A549 (cell line): ENCODE measurements at regions not wholly inside any gene's neighbourhood (a gene's known extent, or its start where the extent isn't known, plus 50 kb on each side); places are given as distances from the start of the nearest gene placed in this dataset.

ENCODE experiments used
- ATAC-seq, 2 experiments: fragments of 200-7000 bp in 1 of 2; fragments of >200 bp in 1 of 2; cut with Nextera tagmentation in 1 of 2; cut with Tn5 transposase in 1 of 2; 3 replicates each; pipeline versions ENCODE4 v1.8.0 to v1.9.1; 2018 to 2020; ENCODE audit warnings: mild to moderate bottlenecking in 1 of 2, moderate library complexity in 1 of 2
- CTCF ChIA-PET: fragments of 300-600 bp; sonication (Branson Sonifier 250); formaldehyde crosslinking; extraction: SDS; loops from one replicate; lab custom pipeline; 2021; ENCODE audit warnings: antibody characterized with exemption, inconsistent platforms; lab: Yijun Ruan, JAX
- POLR2A ChIA-PET: fragments of 350-600 bp; formaldehyde crosslinking; extraction: SDS; loops from one replicate; lab custom pipeline; 2021; ENCODE audit warnings: antibody characterized with exemption, inconsistent platforms; lab: Yijun Ruan, JAX
- DNase-seq, 2 experiments: peaks; one replicate each; pipeline versions ENCODE4 v3.0.0 to v3.0.0-alpha.2; 2011 to 2016; ENCODE audit warnings: low read depth in 1 of 2, low spot score in 1 of 2
- FAIRE-seq: peaks from 2 replicates; lab custom pipeline; 2011; peaks lifted over from hg19 to GRCh38; lab: Jason Lieb, UNC
- H3K27ac ChIP-seq, 2 experiments: fragments of >200 bp; sonication (Bioruptor Twin); formaldehyde crosslinking; 3 replicates each; pipeline ENCODE4 v1.5.1; 2016 to 2017
- H3K4me1 ChIP-seq: fragments of >200 bp; sonication (Bioruptor Twin); formaldehyde crosslinking; 3 replicates; pipeline ENCODE4 v1.6.1; 2016
- H3K4me2 ChIP-seq: fragments of >200 bp; sonication (Bioruptor Twin); formaldehyde crosslinking; 3 replicates; pipeline ENCODE4 v1.6.1; 2016
- H3K4me3 ChIP-seq: fragments of >200 bp; sonication (Bioruptor Twin); formaldehyde crosslinking; 3 replicates; pipeline ENCODE4 v1.5.1; 2016
- H3K9me3 ChIP-seq: fragments of >200 bp; sonication (Bioruptor Twin); formaldehyde crosslinking; 3 replicates; pipeline ENCODE4 v1.6.1; 2016
- ATOH8 ChIP-seq: fragments of 250-450 bp; sonication (Bioruptor Pico); IDR thresholded peaks from 2 replicates; pipeline ENCODE4 v1.5.0; 2020; ENCODE audit warnings: low read depth, mild to moderate bottlenecking, moderate library complexity
- CEBPB ChIP-seq, 2 experiments: fragments of >200 bp in 1 of 2; sonication (Bioruptor Twin) in 1 of 2; formaldehyde crosslinking in 1 of 2; IDR thresholded peaks; 2 replicates each; pipeline ENCODE4 v1.6.1; 2012 to 2016
- CHD4 ChIP-seq: fragments of 200-600 bp; sonication (generic); IDR thresholded peaks from 2 replicates; pipeline ENCODE4 v1.6.1; 2016; ENCODE audit warnings: antibody characterized with exemption, mild to moderate bottlenecking, borderline replicate concordance
- EHF ChIP-seq: fragments of 250-450 bp; sonication (Bioruptor Pico); IDR thresholded peaks from 2 replicates; pipeline ENCODE4 v1.5.0; 2020; ENCODE audit warnings: mild to moderate bottlenecking
- EP300 ChIP-seq, 2 experiments: fragments of >200 bp; sonication (Bioruptor Twin); formaldehyde crosslinking; IDR thresholded peaks; 2 replicates in 1 of 2; 3 replicates in 1 of 2; pipeline ENCODE4 v1.6.1; 2016 to 2017
- FOSL2 ChIP-seq, 2 experiments: fragments of 450-650 bp in 1 of 2; fragments of >200 bp in 1 of 2; sonication (Bioruptor Twin) in 1 of 2; formaldehyde crosslinking; IDR thresholded peaks; 2 replicates each; pipeline versions ENCODE4 v1.5.0 to v1.6.1; 2016 to 2020; ENCODE audit warnings: mild to moderate bottlenecking in 1 of 2, moderate library complexity in 1 of 2
- FOXS1 ChIP-seq: fragments of 250-450 bp; sonication (Bioruptor Pico); IDR thresholded peaks from 2 replicates; pipeline ENCODE4 v1.5.0; 2020; ENCODE audit warnings: mild to moderate bottlenecking, moderate library complexity
- HES2 ChIP-seq: fragments of >200 bp; sonication (Bioruptor Twin); formaldehyde crosslinking; IDR thresholded peaks from 2 replicates; pipeline ENCODE4 v1.6.1; 2016
- HEYL ChIP-seq: fragments of 250-450 bp; sonication (Bioruptor Pico); IDR thresholded peaks from 2 replicates; pipeline ENCODE4 v1.8.0; 2021; ENCODE audit warnings: mild to moderate bottlenecking, moderate library complexity
- JUNB ChIP-seq: fragments of >200 bp; sonication (Bioruptor Twin); formaldehyde crosslinking; IDR thresholded peaks from 2 replicates; pipeline ENCODE4 v1.6.1; 2016
- KDM1A ChIP-seq: fragments of 200-600 bp; sonication (generic); IDR thresholded peaks from 2 replicates; pipeline ENCODE4 v1.6.1; 2016; ENCODE audit warnings: low read depth, mild to moderate bottlenecking
- KDM5A ChIP-seq: fragments of 200-600 bp; sonication (generic); IDR thresholded peaks from 2 replicates; pipeline ENCODE4 v1.6.1; 2016; ENCODE audit warnings: antibody characterized with exemption, mild to moderate bottlenecking
- MAFK ChIP-seq: fragments of 450-650 bp; IDR thresholded peaks from 2 replicates; pipeline ENCODE4 v1.6.1; 2014; ENCODE audit not compliant: partially characterized antibody
- MAZ ChIP-seq: fragments of 150-350 bp; IDR thresholded peaks from 2 replicates; pipeline ENCODE4 v1.6.1; 2014; ENCODE audit warnings: antibody characterized with exemption, low read depth, low read length, borderline replicate concordance
- NPAS2 ChIP-seq: fragments of 250-450 bp; sonication (Bioruptor Pico); IDR thresholded peaks from 2 replicates; pipeline ENCODE4 v1.8.0; 2022; ENCODE audit warnings: mild to moderate bottlenecking, moderate library complexity, borderline replicate concordance
- PHF8 ChIP-seq: fragments of 200-600 bp; sonication (generic); IDR thresholded peaks from 2 replicates; pipeline ENCODE4 v1.6.1; 2016; ENCODE audit warnings: low read depth, mild to moderate bottlenecking, antibody characterized with exemption, moderate library complexity, borderline replicate concordance
- POLR2A ChIP-seq: IDR thresholded peaks from 2 replicates; pipeline ENCODE4 v1.6.1; 2012; ENCODE audit warnings: mild to moderate bottlenecking, low read length
- POLR2AphosphoS2 ChIP-seq: conservative IDR thresholded peaks from 2 replicates; pipeline ENCODE4 v1.6.1; 2012; ENCODE audit warnings: low read length, improper control_type of control experiment, inconsistent platforms
- RAD21 ChIP-seq, 2 experiments: fragments of >200 bp in 1 of 2; sonication (Bioruptor Twin) in 1 of 2; formaldehyde crosslinking in 1 of 2; IDR thresholded peaks in 1 of 2; conservative IDR thresholded peaks in 1 of 2; 2 replicates in 1 of 2; 3 replicates in 1 of 2; pipeline ENCODE4 v1.6.1; 2012 to 2018; ENCODE audit warnings: inconsistent platforms in 1 of 2
- RARB ChIP-seq: fragments of 250-450 bp; sonication (Bioruptor Pico); IDR thresholded peaks from 2 replicates; pipeline ENCODE4 v1.8.0; 2021; ENCODE audit warnings: mild to moderate bottlenecking, moderate library complexity
- SMC3 ChIP-seq: fragments of >200 bp; sonication (Bioruptor Twin); formaldehyde crosslinking; IDR thresholded peaks from 3 replicates; pipeline ENCODE4 v1.6.1; 2018; ENCODE audit warnings: inconsistent platforms
- SREBF2 ChIP-seq: fragments of 450-650 bp; IDR thresholded peaks from 2 replicates; pipeline ENCODE4 v1.6.1; 2014; ENCODE audit warnings: mild to moderate bottlenecking, moderate library complexity
- TFCP2L1 ChIP-seq: fragments of 250-450 bp; sonication (Bioruptor Pico); IDR thresholded peaks from 2 replicates; pipeline ENCODE4 v1.5.0; 2021; ENCODE audit warnings: mild to moderate bottlenecking
- TP53 ChIP-seq: fragments of 250-450 bp; sonication (Bioruptor Pico); IDR thresholded peaks from 2 replicates; pipeline ENCODE4 v1.5.0; 2021; ENCODE audit warnings: mild to moderate bottlenecking, moderate library complexity
- USF2 ChIP-seq: fragments of 450-650 bp; IDR thresholded peaks from 2 replicates; pipeline ENCODE4 v1.6.1; 2014; ENCODE audit warnings: antibody characterized with exemption
- ZC3H11A ChIP-seq: fragments of 450-650 bp; IDR thresholded peaks from 2 replicates; pipeline ENCODE4 v1.6.1; 2014; ENCODE audit warnings: antibody characterized with exemption, mild to moderate bottlenecking
- ZFP36 ChIP-seq: fragments of 450-650 bp; IDR thresholded peaks from 2 replicates; pipeline ENCODE4 v1.6.1; 2014; ENCODE audit warnings: borderline replicate concordance; ENCODE audit not compliant: partially characterized antibody
- ZSCAN20 ChIP-seq: fragments of 250-450 bp; sonication (Bioruptor Pico); IDR thresholded peaks from 2 replicates; pipeline ENCODE4 v1.8.0; 2022; ENCODE audit warnings: mild to moderate bottlenecking, moderate library complexity
- WGBS: methylation state at CpG from one replicate; pipeline ENCODE4 v1.1.6; 2017; ENCODE audit errors: missing lambda C conversion rate; 5-methylcytosine and 5-hydroxymethylcytosine counted together

GRCh38 chr4:96784336-96784735, 944.4 kb downstream of the PDHA2 start (continued):
- no peak for TF ChIP-seq USF2
- no peak for TF ChIP-seq JUNB

GRCh38 chr4:96786306-96786705, 946.4 kb downstream of the PDHA2 start:
- DNase-seq = no peak
- Histone ChIP-seq H3K4me1 (no peaks in the 10 kb centered on the region), H3K4me3 (no peak overlapping the region), H3K4me2 (no peak overlapping the region), H3K9me3 (no peaks in the 10 kb centered on the region), H3K27ac (no peak overlapping the region)
- WGBS = 15% methylated on average over 3 of the region's 3 CpGs
- no peak for FAIRE-seq
- ChIA-PET CTCF (no interaction called here), POLR2A (no interaction called here)
- ATAC-seq = no peak
- TF ChIP-seq HEYL (CRISPR knock-in tag) = no peak
- no peak for TF ChIP-seq KDM1A

GRCh38 chr4:96787766-96788165, 947.9 kb downstream of the PDHA2 start:
- no peak for ATAC-seq
- Histone ChIP-seq H3K4me3 (no peak overlapping the region), H3K9me3 (no peaks in the 10 kb centered on the region), H3K27ac (no peak overlapping the region), H3K4me2 (no peak overlapping the region), H3K4me1 (no peaks in the 10 kb centered on the region)
- WGBS = 10% methylated on average over 1 of the region's 1 CpG
- TF ChIP-seq POLR2AphosphoS2 = no peak
- TF ChIP-seq POLR2A = no peak
- TF ChIP-seq NPAS2 (CRISPR knock-in tag) = no peak
- TF ChIP-seq EHF = no peak
- TF ChIP-seq KDM5A = no peak
- TF ChIP-seq ATOH8 (CRISPR knock-in tag) = no peak
- no peak for TF ChIP-seq HEYL (CRISPR knock-in tag)
- TF ChIP-seq SMC3 = no peak
- no peak for TF ChIP-seq SREBF2
- no peak for TF ChIP-seq USF2
- TF ChIP-seq MAFK = no peak
- TF ChIP-seq PHF8 = no peak
- no peak for TF ChIP-seq FOSL2 (IDR thresholded peaks at IDR 0.05)
- TF ChIP-seq FOSL2 (CRISPR knock-in tag; IDR thresholded peaks at IDR 0.05) = no peak
- TF ChIP-seq HES2 = no peak
- no peak for TF ChIP-seq CEBPB (IDR thresholded peaks at IDR 0.05)
- TF ChIP-seq RARB (CRISPR knock-in tag) = no peak
- no peak for TF ChIP-seq ZC3H11A
- no peak for TF ChIP-seq TFCP2L1 (CRISPR knock-in tag)
- no peak for TF ChIP-seq ZFP36
- POLR2A ChIA-PET = no interaction called here
- DNase-seq = no peak
- FAIRE-seq = no peak
- CTCF ChIA-PET = no interaction called here

GRCh38 chr4:96809563-96809962, 969.7 kb downstream of the PDHA2 start:
- ChIA-PET CTCF (no interaction called here), POLR2A (no interaction called here)
- H3K4me1 ChIP-seq = no peaks in the 10 kb centered on the region
- ATAC-seq = no peak
- no peak overlapping the region for H3K4me3 ChIP-seq
- H3K27ac ChIP-seq = no peak overlapping the region
- TF ChIP-seq KDM5A = no peak
- no peak for TF ChIP-seq MAZ
- TF ChIP-seq HES2 = no peak
- TF ChIP-seq CEBPB (IDR thresholded peaks at IDR 0.05) = no peak
- TF ChIP-seq TP53 = no peak
- no peak for TF ChIP-seq FOXS1 (CRISPR knock-in tag)
- no peak for TF ChIP-seq POLR2AphosphoS2
- no peak for TF ChIP-seq EP300 (IDR thresholded peaks at IDR 0.05)
- TF ChIP-seq CHD4 = no peak
- TF ChIP-seq RAD21 (conservative IDR thresholded peaks at IDR 0.05 in 1 of 2, IDR thresholded peaks at IDR 0.05 in 1 of 2) = no peak
- TF ChIP-seq ZSCAN20 (CRISPR knock-in tag) = no peak
- no peak for TF ChIP-seq RARB (CRISPR knock-in tag)
- TF ChIP-seq, all 56 proteins: peak for 0
- H3K9me3 ChIP-seq = no peaks in the 10 kb centered on the region
- no peak overlapping the region for H3K4me2 ChIP-seq
- WGBS = 3% methylated on average over 2 of the region's 2 CpGs
- FAIRE-seq = no peak
- no peak for DNase-seq
